ENCODE measurements at regions not wholly inside any gene's neighbourhood (a gene's known extent, or its start where the extent isn't known, plus 50 kb on each side); places are given as distances from the start of the nearest gene placed in this dataset.

GRCh38 chr7:156224833-156225225 lies 412.6 kb upstream of the SHH start:
- no peak overlapping the region for H3K4me3 ChIP-seq (ENCODE audit: control extremely low read depth in 1 of 5, extremely low read depth in 1 of 5, insufficient read depth in 1 of 5, low read depth in 2 of 5, low read length in 4 of 5)
- H3K27me3 ChIP-seq (replicated peaks in 1 of 4; ENCODE audit: control extremely low read depth in 1 of 4, control insufficient read depth in 3 of 4, insufficient read depth in 4 of 4, low read length in 3 of 4) = no peaks in the 10 kb centered on the region
- no peaks in the 10 kb centered on the region for H3K79me2 ChIP-seq (ENCODE audit: control insufficient read depth, insufficient read depth, low read length)
- H3K4me1 Mint-ChIP-seq = no peaks in the 10 kb centered on the region
- CTCF ChIA-PET = no interaction called here
- DNase-seq (no peak), ATAC-seq (ENCODE audit: low read depth) (no peak)
- peaks cover 0 to 15% (median 0%) of the 10 kb centered on the region in 3 donors for H3K9me3 ChIP-seq (ENCODE audit: control extremely low read depth in 1 of 3, control insufficient read depth in 2 of 3, insufficient read depth in 1 of 3, low read length in 2 of 3)
- no peaks in the 10 kb centered on the region for H3K9me3 Mint-ChIP-seq (ENCODE audit: insufficient read depth)
- no peaks in the 10 kb centered on the region for H4K20me1 ChIP-seq (ENCODE audit: control insufficient read depth, insufficient read depth, low read length, poor library complexity, severe bottlenecking)
- POLR2A ChIA-PET = no interaction called here
- H3K36me3 ChIP-seq (replicated peaks in 1 of 2; ENCODE audit: control extremely low read depth in 1 of 2, control insufficient read depth in 1 of 2, extremely low read depth in 1 of 2, insufficient read depth in 2 of 2, low read length in 1 of 2) = no peaks in the 10 kb centered on the region
- intact Hi-C loops (cut with micrococcal nuclease) = no loop called here
- 100% methylated on average over 1 of the region's 1 CpG for WGBS (ENCODE audit: insufficient coverage)
- H3K9ac ChIP-seq (ENCODE audit: low read length) = no peak overlapping the region
- H3K4me2 ChIP-seq (replicated peaks; ENCODE audit: low read depth, low read length, poor library complexity, severe bottlenecking) = no peak overlapping the region
- H2AFZ ChIP-seq (ENCODE audit: insufficient read depth, low read depth, low read length, poor library complexity, severe bottlenecking) = no peak overlapping the region
- H3K4me3 Mint-ChIP-seq = no peak overlapping the region
- H3K27ac Mint-ChIP-seq = no peak overlapping the region
- peaks cover 3% of the 10 kb centered on the region for H3K27me3 Mint-ChIP-seq
- H3K27ac ChIP-seq (ENCODE audit: low read length in 2 of 2) = no peak overlapping the region
- TF ChIP-seq EZH2 (IDR thresholded peaks at IDR 0.05; ENCODE audit: borderline replicate concordance, insufficient read depth, low read depth, low read length, poor library complexity, severe bottlenecking) (no peak), CTCF (IDR thresholded peaks at IDR 0.05) (no peak)
- no peaks in the 10 kb centered on the region for H3K4me1 ChIP-seq (ENCODE audit: control insufficient read depth in 2 of 2, insufficient read depth in 2 of 2, low read length in 2 of 2)

GRCh38 chr7:156223935-156224832 lies 411.9 kb upstream of the SHH start:
- H3K4me1 Mint-ChIP-seq = no peaks in the 10 kb centered on the region

More at GRCh38 chr7:156223935-156224832, 411.9 kb upstream of the SHH start:
- Histone ChIP-seq H3K27ac (ENCODE audit: low read length in 2 of 2) (no peak overlapping the region), H3K4me1 (ENCODE audit: control insufficient read depth in 2 of 2, insufficient read depth in 2 of 2, low read length in 2 of 2) (no peaks in the 10 kb centered on the region), H3K79me2 (ENCODE audit: control insufficient read depth, insufficient read depth, low read length) (no peaks in the 10 kb centered on the region), H3K27me3 (replicated peaks in 1 of 4; ENCODE audit: control extremely low read depth in 1 of 4, control insufficient read depth in 3 of 4, insufficient read depth in 4 of 4, low read length in 3 of 4) (no peaks in the 10 kb centered on the region), H4K20me1 (ENCODE audit: control insufficient read depth, insufficient read depth, low read length, poor library complexity, severe bottlenecking) (no peaks in the 10 kb centered on the region), H3K9me3 (ENCODE audit: control extremely low read depth in 1 of 3, control insufficient read depth in 2 of 3, insufficient read depth in 1 of 3, low read length in 2 of 3) (peaks cover 0 to 16% (median 0%) of the 10 kb centered on the region in 3 donors), H3K36me3 (replicated peaks in 1 of 2; ENCODE audit: control extremely low read depth in 1 of 2, control insufficient read depth in 1 of 2, extremely low read depth in 1 of 2, insufficient read depth in 2 of 2, low read length in 1 of 2) (no peaks in the 10 kb centered on the region), H3K4me2 (replicated peaks; ENCODE audit: low read depth, low read length, poor library complexity, severe bottlenecking) (no peak overlapping the region), H3K4me3 (ENCODE audit: control extremely low read depth in 1 of 5, extremely low read depth in 1 of 5, insufficient read depth in 1 of 5, low read depth in 2 of 5, low read length in 4 of 5) (no peak overlapping the region), H3K9ac (ENCODE audit: low read length) (no peak overlapping the region), H2AFZ (ENCODE audit: insufficient read depth, low read depth, low read length, poor library complexity, severe bottlenecking) (no peak overlapping the region)
- ATAC-seq (ENCODE audit: low read depth) = no peak
- CTCF ChIA-PET = no interaction called here
- TF ChIP-seq CTCF (IDR thresholded peaks at IDR 0.05) (no peak), EZH2 (IDR thresholded peaks at IDR 0.05; ENCODE audit: borderline replicate concordance, insufficient read depth, low read depth, low read length, poor library complexity, severe bottlenecking) (no peak)
- POLR2A ChIA-PET = no interaction called here
- intact Hi-C loops (cut with micrococcal nuclease) = no loop called here
- no peak for DNase-seq
- no peak overlapping the region for H3K4me3 Mint-ChIP-seq
- H3K27me3 Mint-ChIP-seq = peaks cover 3% of the 10 kb centered on the region
- H3K9me3 Mint-ChIP-seq (ENCODE audit: insufficient read depth) = no peaks in the 10 kb centered on the region
- WGBS (ENCODE audit: insufficient coverage) = 73% methylated on average over 9 of the region's 10 CpGs
- H3K27ac Mint-ChIP-seq = no peak overlapping the region

Data from B cell (primary cell).